ENCODE measurements at regions not wholly inside any gene's neighbourhood (a gene's known extent, or its start where the extent isn't known, plus 50 kb on each side); places are given as distances from the start of the nearest gene placed in this dataset.

- DNase-seq (ENCODE audit: low read depth): no peak
- H3K4me3 ChIP-seq (ENCODE audit: low read depth, low read length): no peak overlapping the region
- no peak for TF ChIP-seq CTCF (IDR thresholded peaks at IDR 0.05; ENCODE audit: insufficient read depth, low read depth, low read length)
Observed at GRCh38 chr2:194020155-194020554, 1636.9 kb upstream of the SLC39A10 start.

GRCh38 chr2:194015751-194016150 lies 1641.3 kb upstream of the SLC39A10 start:
- TF ChIP-seq CTCF (IDR thresholded peaks at IDR 0.05; ENCODE audit: insufficient read depth, low read depth, low read length): no peak
- no peak for DNase-seq (ENCODE audit: low read depth)
- no peak overlapping the region for H3K4me3 ChIP-seq (ENCODE audit: low read depth, low read length)

- TF ChIP-seq CTCF (IDR thresholded peaks at IDR 0.05; ENCODE audit: insufficient read depth, low read depth, low read length): no peak
- no peak for DNase-seq (ENCODE audit: low read depth)
- no peak overlapping the region for H3K4me3 ChIP-seq (ENCODE audit: low read depth, low read length)
Observed at GRCh38 chr2:194014639-194015038, 1642.4 kb upstream of the SLC39A10 start.

GRCh38 chr2:194004590-194005206 lies 1652.3 kb upstream of the SLC39A10 start:
- no peak for DNase-seq (ENCODE audit: low read depth)
- no peak for TF ChIP-seq CTCF (IDR thresholded peaks at IDR 0.05; ENCODE audit: insufficient read depth, low read depth, low read length)
- H3K4me3 ChIP-seq (ENCODE audit: low read depth, low read length): no peak overlapping the region

- no peak for TF ChIP-seq CTCF (IDR thresholded peaks at IDR 0.05; ENCODE audit: insufficient read depth, low read depth, low read length)
- DNase-seq (ENCODE audit: low read depth): no peak
Observed at GRCh38 chr2:194003911-194004310, 1653.1 kb upstream of the SLC39A10 start.

GRCh38 chr2:194002699-194003368 lies 1654.2 kb upstream of the SLC39A10 start:
- no peak overlapping the region for H3K4me3 ChIP-seq (ENCODE audit: low read depth, low read length)
- DNase-seq (ENCODE audit: low read depth): no peak
- TF ChIP-seq CTCF (IDR thresholded peaks at IDR 0.05; ENCODE audit: insufficient read depth, low read depth, low read length): no peak

More at GRCh38 chr2:194003911-194004310, 1653.1 kb upstream of the SLC39A10 start:
- H3K4me3 ChIP-seq (ENCODE audit: low read depth, low read length): no peak overlapping the region

Data from fibroblast of villous mesenchyme (primary cell).